ENCODE measurements at regions not wholly inside any gene's neighbourhood (a gene's known extent, or its start where the extent isn't known, plus 50 kb on each side); places are given as distances from the start of the nearest gene placed in this dataset.
"Not testable (repeated sequence)": the region's sequence is repeated elsewhere in the genome, so short reads cannot be mapped to it uniquely, and the experiment has no call there.

DNA sequence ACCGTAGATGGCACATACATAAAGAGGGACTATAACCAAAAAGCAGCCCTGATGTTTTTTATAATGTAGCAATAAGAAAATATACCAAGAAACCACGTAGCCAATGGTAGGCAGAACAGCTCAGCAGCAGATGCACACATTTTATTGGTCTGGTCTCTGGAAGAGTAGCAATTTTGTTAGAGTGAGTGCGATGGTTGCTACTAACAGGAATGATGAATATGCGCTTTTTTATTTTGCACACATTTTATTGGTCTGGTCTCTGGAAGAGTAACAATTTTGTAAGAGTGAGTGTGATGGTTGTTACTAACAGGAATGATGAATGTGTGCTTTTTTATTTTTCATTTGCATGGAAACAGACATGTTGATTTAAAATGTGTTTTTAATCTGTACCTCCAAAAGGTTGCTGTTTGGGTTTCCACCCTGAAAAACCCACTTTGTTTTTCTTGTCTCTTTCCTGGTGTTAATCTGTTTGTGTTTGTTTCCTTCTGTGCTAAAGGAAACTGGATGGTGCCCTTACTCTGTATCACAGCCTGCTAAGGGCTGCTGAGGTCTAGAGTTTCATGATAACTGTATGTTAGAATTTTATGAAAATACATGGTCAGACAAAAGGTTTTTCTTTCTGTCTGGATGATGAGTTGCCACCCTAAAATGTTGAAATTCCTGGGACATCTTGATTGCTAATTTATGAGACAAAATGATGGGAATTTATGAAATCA, 221.1 kb downstream of the ZNF37A start:
- ATAC-seq (replicated peaks in 1 of 4); H3K36me3 Mint-ChIP-seq; H3K27ac Mint-ChIP-seq; DNase-seq; CTCF ChIA-PET; H3K27ac ChIP-seq (ENCODE audit: low read length); H3K27me3 Mint-ChIP-seq; H3K9me3 ChIP-seq; H3K27me3 ChIP-seq (replicated peaks in 1 of 2; ENCODE audit: control insufficient read depth in 2 of 2, extremely low read depth in 1 of 2, insufficient read depth in 2 of 2, low read length in 1 of 2); POLR2A ChIA-PET; H3K4me3 Mint-ChIP-seq; H3K4me1 Mint-ChIP-seq; H3K36me3 ChIP-seq (ENCODE audit: control insufficient read depth in 2 of 2, extremely low read depth in 1 of 2, insufficient read depth in 1 of 2, low read length in 1 of 2); H3K4me1 ChIP-seq (ENCODE audit: control insufficient read depth in 1 of 2, extremely low read depth in 1 of 2, insufficient read depth in 2 of 2, low read length in 2 of 2); H3K4me3 ChIP-seq (ENCODE audit: control insufficient read depth in 1 of 2, extremely low read depth in 1 of 2, low read length in 1 of 2): not testable (repeated sequence)
- peaks cover 0 to 12% (median 4%) of the 10 kb centered on the region in 3 donors for H3K9me3 Mint-ChIP-seq
- WGBS (ENCODE audit: insufficient coverage), result 100% methylated on average over 1 of the region's 4 CpGs

DNA sequence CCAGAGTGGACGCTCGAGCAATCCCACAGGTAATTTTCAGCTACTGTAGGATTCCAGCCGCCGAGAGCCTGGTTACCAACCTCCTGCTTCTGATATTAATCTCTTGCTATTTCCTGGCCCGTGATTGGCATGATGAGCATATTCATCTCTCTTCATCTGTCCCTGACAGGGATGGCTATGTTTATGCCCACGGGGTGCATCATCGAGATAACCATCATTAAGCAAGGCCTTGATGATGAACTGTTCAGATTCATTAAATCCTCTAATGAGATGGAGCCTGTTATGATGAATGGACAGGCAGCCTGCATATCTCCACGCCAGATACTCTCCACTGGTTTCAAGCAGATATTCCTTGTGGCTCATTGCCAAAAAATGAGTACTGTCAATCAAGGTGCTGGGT, 227.3 kb downstream of the ZNF37A start:
- H3K27ac Mint-ChIP-seq; H3K4me1 ChIP-seq (ENCODE audit: control insufficient read depth in 1 of 2, extremely low read depth in 1 of 2, insufficient read depth in 2 of 2, low read length in 2 of 2); H3K9me3 ChIP-seq; H3K4me1 Mint-ChIP-seq; H3K9me3 Mint-ChIP-seq; H3K4me3 ChIP-seq (ENCODE audit: control insufficient read depth in 1 of 2, extremely low read depth in 1 of 2, low read length in 1 of 2); H3K4me3 Mint-ChIP-seq; H3K27ac ChIP-seq (ENCODE audit: low read length); ATAC-seq (replicated peaks in 1 of 4); H3K36me3 Mint-ChIP-seq; CTCF ChIA-PET; H3K27me3 ChIP-seq (replicated peaks in 1 of 2; ENCODE audit: control insufficient read depth in 2 of 2, extremely low read depth in 1 of 2, insufficient read depth in 2 of 2, low read length in 1 of 2); H3K36me3 ChIP-seq (ENCODE audit: control insufficient read depth in 2 of 2, extremely low read depth in 1 of 2, insufficient read depth in 1 of 2, low read length in 1 of 2); DNase-seq; H3K27me3 Mint-ChIP-seq: not testable (repeated sequence)
- POLR2A ChIA-PET, result interaction anchor here in 1 of 2 donors (0.7 kb wide), 1 partner anchor 1143 kb away, joined by 5 read pairs; no protein-coding TSS in a partner anchor
- 100% methylated on average over 1 of the region's 8 CpGs for WGBS (ENCODE audit: insufficient coverage)

DNA sequence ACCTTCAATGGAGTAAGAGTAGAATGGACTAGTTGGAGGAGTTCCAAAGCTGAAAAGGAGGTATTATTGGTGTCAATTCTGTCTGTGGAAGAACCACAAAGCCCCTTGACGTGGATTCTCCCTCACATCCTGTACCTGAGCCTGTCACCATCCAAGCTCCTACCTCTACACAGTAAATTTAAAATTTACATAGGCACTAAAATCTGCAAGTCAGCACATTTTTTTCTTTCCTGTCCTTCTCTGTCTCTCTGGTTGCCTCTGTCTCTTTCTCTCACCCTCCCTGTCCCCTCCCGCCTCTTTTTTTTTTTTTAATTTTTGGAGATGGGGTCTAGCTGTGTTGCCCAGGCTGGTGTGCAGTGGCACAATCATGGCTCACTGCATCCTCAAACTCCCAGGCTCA, 236.2 kb downstream of the ZNF37A start:
- H3K36me3 Mint-ChIP-seq; H3K36me3 ChIP-seq (ENCODE audit: control insufficient read depth in 2 of 2, extremely low read depth in 1 of 2, insufficient read depth in 1 of 2, low read length in 1 of 2); H3K4me1 Mint-ChIP-seq; H3K27me3 ChIP-seq (replicated peaks in 1 of 2; ENCODE audit: control insufficient read depth in 2 of 2, extremely low read depth in 1 of 2, insufficient read depth in 2 of 2, low read length in 1 of 2); H3K27me3 Mint-ChIP-seq; H3K4me3 ChIP-seq (ENCODE audit: control insufficient read depth in 1 of 2, extremely low read depth in 1 of 2, low read length in 1 of 2); H3K4me1 ChIP-seq (ENCODE audit: control insufficient read depth in 1 of 2, extremely low read depth in 1 of 2, insufficient read depth in 2 of 2, low read length in 2 of 2); H3K4me3 Mint-ChIP-seq; DNase-seq; H3K9me3 Mint-ChIP-seq; ATAC-seq (replicated peaks in 1 of 4); H3K27ac Mint-ChIP-seq; POLR2A ChIA-PET; H3K27ac ChIP-seq (ENCODE audit: low read length); H3K9me3 ChIP-seq: not testable (repeated sequence)
- CTCF ChIA-PET, result interaction anchor here in 1 of 2 donors (0.7 kb wide), 1 partner anchor 421 kb away, joined by 4 read pairs; no protein-coding TSS in a partner anchor
- no CpG with 5 or more reads among the region's 2 CpGs for WGBS (ENCODE audit: insufficient coverage)

DNA sequence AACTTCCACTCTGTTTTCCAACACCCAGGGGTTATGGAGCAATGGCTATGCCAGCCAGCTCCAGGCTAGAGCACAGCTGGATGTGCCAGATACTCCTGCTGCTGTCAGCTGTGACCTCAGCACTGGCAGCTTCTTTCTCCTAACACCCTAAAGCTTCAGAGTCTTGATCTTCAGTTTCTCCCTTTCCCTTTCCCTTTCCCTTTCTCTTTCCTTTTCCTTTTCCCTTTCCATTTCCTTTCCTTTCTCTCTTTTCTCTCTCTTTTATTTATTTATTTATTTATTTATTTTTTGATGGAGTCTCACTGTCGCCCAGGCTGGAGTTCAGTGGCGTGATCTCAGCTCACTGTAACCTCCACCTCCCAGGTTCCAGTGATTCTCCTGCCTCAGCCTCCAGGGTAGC, 237.0 kb downstream of the ZNF37A start:
- H3K4me3 ChIP-seq (ENCODE audit: control insufficient read depth in 1 of 2, extremely low read depth in 1 of 2, low read length in 1 of 2); H3K4me1 Mint-ChIP-seq; H3K4me3 Mint-ChIP-seq; H3K36me3 ChIP-seq (ENCODE audit: control insufficient read depth in 2 of 2, extremely low read depth in 1 of 2, insufficient read depth in 1 of 2, low read length in 1 of 2); DNase-seq; H3K27me3 ChIP-seq (replicated peaks in 1 of 2; ENCODE audit: control insufficient read depth in 2 of 2, extremely low read depth in 1 of 2, insufficient read depth in 2 of 2, low read length in 1 of 2); ATAC-seq (replicated peaks in 1 of 4); H3K27ac Mint-ChIP-seq; H3K27ac ChIP-seq (ENCODE audit: low read length); H3K9me3 ChIP-seq; H3K36me3 Mint-ChIP-seq; H3K27me3 Mint-ChIP-seq; H3K9me3 Mint-ChIP-seq; H3K4me1 ChIP-seq (ENCODE audit: control insufficient read depth in 1 of 2, extremely low read depth in 1 of 2, insufficient read depth in 2 of 2, low read length in 2 of 2); POLR2A ChIA-PET: not testable (repeated sequence)
- no CpG with 5 or more reads among the region's 2 CpGs for WGBS (ENCODE audit: insufficient coverage)
- CTCF ChIA-PET, result interaction anchor here in 1 of 2 donors (0.7 kb wide), 1 partner anchor 422 kb away, joined by 4 read pairs; no protein-coding TSS in a partner anchor

DNA sequence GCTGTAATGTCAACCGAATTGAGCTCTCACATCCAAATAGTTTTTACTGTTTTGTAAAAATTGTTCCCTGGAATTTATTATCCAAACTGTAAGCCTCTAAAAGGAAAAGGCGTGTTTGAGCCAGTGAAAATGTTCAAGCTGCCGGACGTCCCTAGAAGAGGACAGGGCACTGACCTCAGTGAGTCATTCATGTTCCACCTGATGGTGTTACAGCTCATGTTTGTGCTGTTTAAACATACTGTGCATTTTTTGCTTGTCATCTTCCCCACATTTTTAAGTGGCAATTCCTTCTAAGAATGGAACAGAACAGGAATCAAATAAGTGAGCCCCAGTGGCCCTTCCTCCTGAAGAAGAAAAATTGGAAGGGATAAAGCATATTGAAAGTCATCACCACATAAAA, 239.6 kb downstream of the ZNF37A start:
- CTCF ChIA-PET; H3K4me1 ChIP-seq (ENCODE audit: control insufficient read depth in 1 of 2, extremely low read depth in 1 of 2, insufficient read depth in 2 of 2, low read length in 2 of 2); POLR2A ChIA-PET; H3K27ac Mint-ChIP-seq; H3K4me1 Mint-ChIP-seq; H3K4me3 Mint-ChIP-seq; H3K27ac ChIP-seq (ENCODE audit: low read length); H3K27me3 Mint-ChIP-seq; H3K9me3 ChIP-seq; H3K36me3 ChIP-seq (ENCODE audit: control insufficient read depth in 2 of 2, extremely low read depth in 1 of 2, insufficient read depth in 1 of 2, low read length in 1 of 2); H3K27me3 ChIP-seq (replicated peaks in 1 of 2; ENCODE audit: control insufficient read depth in 2 of 2, extremely low read depth in 1 of 2, insufficient read depth in 2 of 2, low read length in 1 of 2); H3K4me3 ChIP-seq (ENCODE audit: control insufficient read depth in 1 of 2, extremely low read depth in 1 of 2, low read length in 1 of 2); ATAC-seq (replicated peaks in 1 of 4); DNase-seq; H3K36me3 Mint-ChIP-seq; H3K9me3 Mint-ChIP-seq: not testable (repeated sequence)
- WGBS (ENCODE audit: insufficient coverage), result no CpG with 5 or more reads among the region's 4 CpGs

DNA sequence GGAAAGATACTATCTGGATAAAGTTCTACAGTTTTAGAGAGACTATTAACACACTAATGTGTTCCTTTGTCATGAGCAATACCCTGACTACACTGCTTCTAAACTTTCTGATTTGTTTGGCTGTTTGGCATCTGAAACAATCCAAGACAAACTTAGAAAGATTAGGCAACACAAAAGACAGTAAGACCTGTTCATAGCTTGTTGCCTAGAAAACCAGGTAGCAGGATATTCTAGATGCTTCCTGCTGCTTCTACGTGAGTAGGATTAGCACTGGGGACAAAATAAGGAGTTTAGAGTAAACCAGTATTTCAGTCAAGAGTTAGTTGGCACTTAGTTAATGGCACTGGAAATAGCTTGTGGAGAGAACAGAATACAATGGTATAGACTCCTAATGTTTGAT, 256.5 kb downstream of the ZNF37A start:
- H3K27ac Mint-ChIP-seq; H3K4me1 Mint-ChIP-seq; H3K27ac ChIP-seq (ENCODE audit: low read length); H3K4me3 ChIP-seq (ENCODE audit: control insufficient read depth in 1 of 2, extremely low read depth in 1 of 2, low read length in 1 of 2); H3K9me3 Mint-ChIP-seq; ATAC-seq (replicated peaks in 1 of 4); H3K4me1 ChIP-seq (ENCODE audit: control insufficient read depth in 1 of 2, extremely low read depth in 1 of 2, insufficient read depth in 2 of 2, low read length in 2 of 2); H3K9me3 ChIP-seq; H3K36me3 Mint-ChIP-seq; H3K4me3 Mint-ChIP-seq; CTCF ChIA-PET; DNase-seq; H3K36me3 ChIP-seq (ENCODE audit: control insufficient read depth in 2 of 2, extremely low read depth in 1 of 2, insufficient read depth in 1 of 2, low read length in 1 of 2); POLR2A ChIA-PET; H3K27me3 ChIP-seq (replicated peaks in 1 of 2; ENCODE audit: control insufficient read depth in 2 of 2, extremely low read depth in 1 of 2, insufficient read depth in 2 of 2, low read length in 1 of 2): not testable (repeated sequence)
- WGBS (ENCODE audit: insufficient coverage), result no CpG with 5 or more reads among the region's 1 CpG
- H3K27me3 Mint-ChIP-seq, result peaks cover 15 to 16% of the 10 kb centered on the region in 2 donors

DNA sequence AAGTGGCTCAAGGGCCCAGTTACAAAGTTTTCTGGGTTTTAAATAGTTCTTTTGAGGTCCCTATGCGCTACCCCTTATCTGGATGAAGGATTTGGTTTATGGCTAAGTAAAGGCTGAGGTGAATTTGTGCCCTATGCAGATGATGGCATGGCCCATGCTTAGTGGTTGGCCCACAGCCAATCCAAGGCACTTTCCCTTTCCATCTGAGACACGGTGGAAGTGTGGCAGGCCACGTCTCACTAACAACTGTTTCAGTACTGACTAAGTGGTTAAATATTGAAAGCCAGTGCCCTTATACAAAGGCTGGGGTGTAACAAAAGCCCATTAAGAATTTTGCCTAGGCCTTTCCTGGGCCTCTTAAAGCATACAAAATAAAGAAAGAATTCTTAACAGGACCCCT, 260.3 kb downstream of the ZNF37A start:
- H3K4me1 ChIP-seq (ENCODE audit: control insufficient read depth in 1 of 2, extremely low read depth in 1 of 2, insufficient read depth in 2 of 2, low read length in 2 of 2); POLR2A ChIA-PET; H3K36me3 ChIP-seq (ENCODE audit: control insufficient read depth in 2 of 2, extremely low read depth in 1 of 2, insufficient read depth in 1 of 2, low read length in 1 of 2); H3K27me3 Mint-ChIP-seq; H3K27me3 ChIP-seq (replicated peaks in 1 of 2; ENCODE audit: control insufficient read depth in 2 of 2, extremely low read depth in 1 of 2, insufficient read depth in 2 of 2, low read length in 1 of 2); DNase-seq; ATAC-seq (replicated peaks in 1 of 4); CTCF ChIA-PET; H3K36me3 Mint-ChIP-seq; H3K4me3 ChIP-seq (ENCODE audit: control insufficient read depth in 1 of 2, extremely low read depth in 1 of 2, low read length in 1 of 2); H3K27ac Mint-ChIP-seq; H3K27ac ChIP-seq (ENCODE audit: low read length); H3K9me3 ChIP-seq; H3K9me3 Mint-ChIP-seq; H3K4me3 Mint-ChIP-seq: not testable (repeated sequence)
- peaks cover 0 to 14% (median 7%) of the 10 kb centered on the region in 3 donors for H3K4me1 Mint-ChIP-seq
- no CpG with 5 or more reads among the region's 3 CpGs for WGBS (ENCODE audit: insufficient coverage)
